ENCODE measurements at regions not wholly inside any gene's neighbourhood (a gene's known extent, or its start where the extent isn't known, plus 50 kb on each side); places are given as distances from the start of the nearest gene placed in this dataset.

DNA sequence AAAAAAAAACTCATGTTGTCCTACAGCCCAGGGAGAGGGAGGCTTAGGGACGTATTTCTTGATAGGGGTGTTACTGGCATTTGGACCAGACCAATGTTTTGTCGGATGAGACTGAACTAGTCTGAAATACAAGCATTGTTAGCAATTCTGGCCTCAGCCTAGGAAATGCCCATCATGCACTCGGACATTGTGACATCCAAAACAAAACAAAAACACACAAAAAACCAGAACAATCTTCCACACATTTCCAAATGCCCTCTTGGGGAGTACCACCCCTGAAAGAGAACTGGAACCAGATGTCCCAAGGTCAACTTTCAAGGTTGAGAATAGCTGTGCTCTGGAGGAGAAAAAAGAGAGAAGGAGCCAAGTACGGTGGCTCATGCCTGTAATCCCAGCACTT, 299.1 kb upstream of the JARID2 start:
- Histone ChIP-seq H3K27me3 (ENCODE audit: insufficient read depth, low read depth) (no peaks in the 10 kb centered on the region), H3K79me2 (ENCODE audit: low read depth) (no peaks in the 10 kb centered on the region), H3K9me2 (ENCODE audit: insufficient read depth) (no peaks in the 10 kb centered on the region), H3F3A (ENCODE audit: insufficient read depth, low read depth) (no peaks in the 10 kb centered on the region), H3K4me3 (no peak overlapping the region), H2AFZ (no peak overlapping the region), H3K4me2 (no peak overlapping the region), H3K36me3 (ENCODE audit: low read depth) (no peaks in the 10 kb centered on the region), H3K9me3 (ENCODE audit: insufficient read depth, low read depth) (no peaks in the 10 kb centered on the region), H4K20me1 (ENCODE audit: insufficient read depth) (no peaks in the 10 kb centered on the region), H3K4me1 (replicated peaks; ENCODE audit: insufficient read depth) (peaks cover 11% of the 10 kb centered on the region), H3K27ac (no peak overlapping the region)
- ChIA-PET POLR2A (ENCODE audit: unreplicated experiment) (no interaction called here), CTCF (no interaction called here)
- no TSS peak for BruUV-seq (replicated peaks)
- no peak for DNase-seq
- TF ChIP-seq EZH2 (IDR thresholded peaks at IDR 0.05; ENCODE audit: low read depth): no peak
- TF ChIP-seq, protein P1, sequence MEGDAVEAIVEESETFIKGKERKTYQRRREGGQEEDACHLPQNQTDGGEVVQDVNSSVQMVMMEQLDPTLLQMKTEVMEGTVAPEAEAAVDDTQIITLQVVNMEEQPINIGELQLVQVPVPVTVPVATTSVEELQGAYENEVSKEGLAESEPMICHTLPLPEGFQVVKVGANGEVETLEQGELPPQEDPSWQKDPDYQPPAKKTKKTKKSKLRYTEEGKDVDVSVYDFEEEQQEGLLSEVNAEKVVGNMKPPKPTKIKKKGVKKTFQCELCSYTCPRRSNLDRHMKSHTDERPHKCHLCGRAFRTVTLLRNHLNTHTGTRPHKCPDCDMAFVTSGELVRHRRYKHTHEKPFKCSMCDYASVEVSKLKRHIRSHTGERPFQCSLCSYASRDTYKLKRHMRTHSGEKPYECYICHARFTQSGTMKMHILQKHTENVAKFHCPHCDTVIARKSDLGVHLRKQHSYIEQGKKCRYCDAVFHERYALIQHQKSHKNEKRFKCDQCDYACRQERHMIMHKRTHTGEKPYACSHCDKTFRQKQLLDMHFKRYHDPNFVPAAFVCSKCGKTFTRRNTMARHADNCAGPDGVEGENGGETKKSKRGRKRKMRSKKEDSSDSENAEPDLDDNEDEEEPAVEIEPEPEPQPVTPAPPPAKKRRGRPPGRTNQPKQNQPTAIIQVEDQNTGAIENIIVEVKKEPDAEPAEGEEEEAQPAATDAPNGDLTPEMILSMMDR (conservative IDR thresholded peaks at IDR 0.05): no peak
- intact Hi-C loops (cut with micrococcal nuclease; ENCODE audit: unreplicated experiment): no loop called here

DNA sequence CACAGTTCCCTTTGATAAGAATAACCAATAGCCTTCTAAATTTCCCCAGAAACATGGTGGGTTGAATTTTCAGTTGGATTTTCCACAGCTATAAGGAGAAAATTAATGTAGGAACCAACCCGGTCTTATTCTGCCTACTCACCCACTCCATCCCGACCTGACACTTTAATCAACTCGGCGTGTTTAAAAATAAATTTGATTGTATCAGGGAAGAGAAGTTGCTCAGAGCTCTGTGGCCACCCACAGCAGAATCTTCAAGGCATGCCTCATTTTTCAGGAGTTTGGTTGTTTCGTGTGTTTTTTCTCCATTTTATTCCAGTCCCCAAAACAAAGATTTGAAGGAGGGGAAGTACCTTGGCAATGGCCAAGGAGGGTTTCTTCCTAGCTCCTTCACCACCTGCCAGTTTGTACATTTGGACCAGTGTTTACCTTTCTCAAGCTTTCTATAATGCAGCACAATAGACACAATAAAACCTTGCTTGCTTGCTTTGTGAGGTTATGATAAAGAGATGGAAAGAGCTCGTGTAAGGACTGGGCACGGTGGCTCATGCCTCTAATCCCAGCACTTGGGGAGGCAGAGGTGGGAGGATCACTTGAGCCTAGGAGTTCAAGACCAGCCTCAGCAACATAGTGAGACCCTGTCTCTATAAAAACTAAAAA, 297.2 kb upstream of the JARID2 start:
- no peaks in the 10 kb centered on the region for H3K9me3 ChIP-seq (ENCODE audit: insufficient read depth, low read depth)
- no peak overlapping the region for H2AFZ ChIP-seq
- H3K4me2 ChIP-seq: no peak overlapping the region
- no peaks in the 10 kb centered on the region for H3K79me2 ChIP-seq (ENCODE audit: low read depth)
- intact Hi-C loops (cut with micrococcal nuclease; ENCODE audit: unreplicated experiment): no loop called here
- POLR2A ChIA-PET (ENCODE audit: unreplicated experiment): no interaction called here
- TF ChIP-seq EZH2 (IDR thresholded peaks at IDR 0.05; ENCODE audit: low read depth): no peak
- TF ChIP-seq, protein P1 (conservative IDR thresholded peaks at IDR 0.05): no peak
- no peaks in the 10 kb centered on the region for H3F3A ChIP-seq (ENCODE audit: insufficient read depth, low read depth)
- H3K36me3 ChIP-seq (ENCODE audit: low read depth): no peaks in the 10 kb centered on the region
- no TSS peak for BruUV-seq (replicated peaks)
- H3K4me1 ChIP-seq (replicated peaks; ENCODE audit: insufficient read depth): peaks cover 11% of the 10 kb centered on the region
- CTCF ChIA-PET: no interaction called here
- H3K4me3 ChIP-seq: no peak overlapping the region
- no peaks in the 10 kb centered on the region for H4K20me1 ChIP-seq (ENCODE audit: insufficient read depth)
- no peaks in the 10 kb centered on the region for H3K9me2 ChIP-seq (ENCODE audit: insufficient read depth)
- DNase-seq: no peak
- H3K27me3 ChIP-seq (ENCODE audit: insufficient read depth, low read depth): no peaks in the 10 kb centered on the region
- H3K27ac ChIP-seq: no peak overlapping the region

DNA sequence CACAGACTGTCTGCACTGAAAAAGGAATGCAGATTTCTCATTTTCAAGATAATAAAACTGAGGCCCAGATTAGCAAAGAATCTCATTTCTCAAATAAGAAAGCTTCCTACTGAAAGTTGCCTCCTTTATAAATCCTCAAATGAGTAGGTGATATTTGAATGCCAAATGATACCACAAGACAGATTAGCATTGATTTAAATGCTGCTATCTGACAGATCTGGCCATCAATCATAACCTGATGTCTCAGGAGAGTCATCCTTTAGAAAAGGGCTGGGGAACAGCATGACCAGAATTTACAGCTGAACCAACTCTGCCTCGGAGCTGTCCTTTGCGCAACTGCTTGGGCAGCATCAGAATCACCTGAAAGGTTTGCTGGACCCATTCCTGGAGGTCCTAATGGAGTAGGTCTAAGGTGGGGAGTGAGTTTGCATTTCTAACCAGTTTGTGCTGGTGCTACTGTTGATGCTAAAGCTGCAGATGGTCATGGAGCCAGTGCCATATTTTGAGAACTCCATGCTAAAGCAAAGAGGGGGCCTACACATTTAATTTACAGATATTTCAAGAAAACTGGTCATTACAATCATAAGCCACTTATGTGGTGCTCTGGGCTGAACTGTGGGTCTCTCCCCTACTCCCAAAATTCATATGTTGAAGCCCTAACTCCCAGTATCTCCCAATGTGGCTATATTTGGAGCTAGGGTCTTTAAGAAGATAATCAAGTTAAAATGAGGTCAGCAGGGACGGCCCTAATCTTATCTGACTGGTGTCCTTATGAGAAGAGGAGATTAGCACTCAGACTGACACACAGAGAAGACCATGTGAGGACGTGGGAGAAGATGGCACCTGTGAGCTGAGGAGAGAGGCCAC, 295.5 kb upstream of the JARID2 start:
- intact Hi-C loops (cut with micrococcal nuclease; ENCODE audit: unreplicated experiment): no loop called here

More for the DNA sequence above, 295.5 kb upstream of the JARID2 start:
- H3K4me3 ChIP-seq: no peak overlapping the region
- CTCF ChIA-PET: no interaction called here
- no peaks in the 10 kb centered on the region for H3K4me1 ChIP-seq (replicated peaks; ENCODE audit: insufficient read depth)
- H3K36me3 ChIP-seq (ENCODE audit: low read depth): no peaks in the 10 kb centered on the region
- BruUV-seq (replicated peaks): no TSS peak
- no peaks in the 10 kb centered on the region for H3K9me3 ChIP-seq (ENCODE audit: insufficient read depth, low read depth)
- no peak for TF ChIP-seq EZH2 (IDR thresholded peaks at IDR 0.05; ENCODE audit: low read depth)
- TF ChIP-seq, protein P1 (conservative IDR thresholded peaks at IDR 0.05): no peak
- POLR2A ChIA-PET (ENCODE audit: unreplicated experiment): interaction anchor here (0.6 kb wide), 1 partner anchor 1727 kb away, joined by 3 read pairs; no protein-coding TSS in a partner anchor
- no peaks in the 10 kb centered on the region for H3K79me2 ChIP-seq (ENCODE audit: low read depth)
- H3K27ac ChIP-seq: no peak overlapping the region
- no peaks in the 10 kb centered on the region for H4K20me1 ChIP-seq (ENCODE audit: insufficient read depth)
- H3K27me3 ChIP-seq (ENCODE audit: insufficient read depth, low read depth): no peaks in the 10 kb centered on the region
- no peak overlapping the region for H3K4me2 ChIP-seq
- no peak overlapping the region for H2AFZ ChIP-seq
- H3K9me2 ChIP-seq (ENCODE audit: insufficient read depth): no peaks in the 10 kb centered on the region
- DNase-seq: no peak
- no peaks in the 10 kb centered on the region for H3F3A ChIP-seq (ENCODE audit: insufficient read depth, low read depth)
